NCI-H510A (cell line): ENCODE measurements at regions not wholly inside any gene's neighbourhood (a gene's known extent, or its start where the extent isn't known, plus 50 kb on each side); places are given as distances from the start of the nearest gene placed in this dataset.

Source experiments
- DNase-seq: peaks from one replicate; lab custom pipeline; 2025; lab: John Stamatoyannopoulos, UW

- DNase-seq = no peak
Observed at GRCh38 chr2:81355436-81355835, 1050.9 kb upstream of the LRRTM1 start.

- no peak for DNase-seq
Observed at GRCh38 chr2:81334046-81334445, 1029.5 kb upstream of the LRRTM1 start.

GRCh38 chr2:81328968-81329367 is 1024.4 kb upstream of the LRRTM1 start:
- no peak for DNase-seq

- no peak for DNase-seq
Observed at GRCh38 chr2:81327911-81328310, 1023.4 kb upstream of the LRRTM1 start.

GRCh38 chr2:81324046-81324445 is 1019.5 kb upstream of the LRRTM1 start:
- peak; percentile 2 for DNase-seq

- DNase-seq = no peak
Observed at GRCh38 chr2:81304154-81304830, 999.7 kb upstream of the LRRTM1 start.

- no peak for DNase-seq
Observed at GRCh38 chr2:81303321-81303720, 998.8 kb upstream of the LRRTM1 start.

- DNase-seq = no peak
Observed at GRCh38 chr2:81299841-81300240, 995.3 kb upstream of the LRRTM1 start.

GRCh38 chr2:81290846-81291245 is 986.3 kb upstream of the LRRTM1 start:
- no peak for DNase-seq

- DNase-seq = no peak
Observed at GRCh38 chr2:81283081-81283480, 978.5 kb upstream of the LRRTM1 start.

GRCh38 chr2:81282151-81282769 is 977.7 kb upstream of the LRRTM1 start:
- no peak for DNase-seq

GRCh38 chr2:81276595-81276994 is 972.0 kb upstream of the LRRTM1 start:
- DNase-seq = no peak

- DNase-seq = no peak
Observed at GRCh38 chr2:81266106-81266505, 961.6 kb upstream of the LRRTM1 start.

- DNase-seq = no peak
Observed at GRCh38 chr2:81263989-81264388, 959.4 kb upstream of the LRRTM1 start.

GRCh38 chr2:81260320-81260719 is 955.8 kb upstream of the LRRTM1 start:
- no peak for DNase-seq

- no peak for DNase-seq
Observed at GRCh38 chr2:81250270-81250669, 945.7 kb upstream of the LRRTM1 start.

- no peak for DNase-seq
Observed at GRCh38 chr2:81249152-81249551, 944.6 kb upstream of the LRRTM1 start.

GRCh38 chr2:81247648-81248047 is 943.1 kb upstream of the LRRTM1 start:
- DNase-seq = no peak

- DNase-seq = no peak
Observed at GRCh38 chr2:81242501-81242900, 937.9 kb upstream of the LRRTM1 start.

GRCh38 chr2:81238462-81238861 is 933.9 kb upstream of the LRRTM1 start:
- no peak for DNase-seq

GRCh38 chr2:81235601-81236000 is 931.0 kb upstream of the LRRTM1 start:
- no peak for DNase-seq

- DNase-seq = no peak
Observed at GRCh38 chr2:81234711-81235110, 930.2 kb upstream of the LRRTM1 start.

GRCh38 chr2:81225756-81226155 is 921.2 kb upstream of the LRRTM1 start:
- DNase-seq = no peak

GRCh38 chr2:81213598-81213997 is 909.0 kb upstream of the LRRTM1 start:
- no peak for DNase-seq
